GM19239 (cell line): ENCODE measurements at regions not wholly inside any gene's neighbourhood (a gene's known extent, or its start where the extent isn't known, plus 50 kb on each side); places are given as distances from the start of the nearest gene placed in this dataset.
A peak's percentile ranks its signal among the peaks of the same experiment; 100 is the strongest.

Experiments used
- DNase-seq: peaks from one replicate; pipeline ENCODE4 v3.0.0; 2011; ENCODE audit warnings: low spot score; ENCODE audit not compliant: insufficient read length
- FAIRE-seq: peaks from 2 replicates; lab custom pipeline; 2011; peaks lifted over from hg19 to GRCh38; lab: Jason Lieb, UNC

- FAIRE-seq = no peak
- DNase-seq = no peak
These were observed 68.6 kb downstream of the ZNF621 start for GRCh38 chr3:40593351-40593750.

- FAIRE-seq (no peak), DNase-seq (no peak)
These were observed 72.7 kb downstream of the ZNF621 start for GRCh38 chr3:40597441-40597840.

DNA sequence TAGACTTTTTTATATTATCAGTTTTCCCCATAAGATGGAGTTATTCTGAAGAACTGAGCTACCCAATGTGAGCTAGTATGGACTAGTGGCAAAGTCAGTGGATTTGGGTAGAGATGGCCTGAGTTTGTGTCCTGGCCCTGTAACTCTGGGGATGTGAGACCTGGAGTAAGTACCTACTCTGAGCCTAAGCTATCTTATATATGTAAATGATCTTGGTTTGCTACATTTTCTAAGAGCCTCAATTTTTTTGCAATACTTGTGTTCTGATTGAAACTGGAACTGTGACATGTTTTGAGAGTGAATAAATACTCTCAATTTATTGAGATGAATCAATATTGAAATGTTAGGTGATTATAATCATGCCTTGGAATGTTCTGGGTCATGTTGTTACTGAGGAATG lies 73.6 kb downstream of the ZNF621 start:
- DNase-seq (no peak), FAIRE-seq (no peak)

DNA sequence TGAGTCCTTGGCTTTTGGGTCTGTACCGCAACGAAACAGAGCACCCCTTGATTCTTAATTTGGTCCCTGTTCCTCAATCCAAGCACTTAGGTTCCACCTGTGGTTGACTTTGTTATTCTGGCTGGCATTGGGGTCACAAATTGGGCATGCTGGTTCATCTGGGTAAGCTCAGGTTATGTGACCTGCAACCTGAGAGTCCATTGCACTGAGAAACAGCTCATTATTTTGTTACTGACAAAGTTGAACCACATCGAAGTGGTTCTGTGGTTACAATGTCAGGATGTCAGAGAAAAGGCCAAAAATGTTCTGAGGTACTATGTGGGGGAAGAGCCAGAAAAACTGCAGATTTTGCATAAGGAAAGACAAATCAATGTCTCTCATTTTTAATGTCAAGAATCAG lies 74.2 kb downstream of the ZNF621 start:
- DNase-seq = no peak
- FAIRE-seq = no peak

- no peak for DNase-seq
These were observed 78.1 kb downstream of the ZNF621 start for GRCh38 chr3:40602778-40603385.

GRCh38 chr3:40605960-40606359 lies 81.2 kb downstream of the ZNF621 start:
- DNase-seq (no peak), FAIRE-seq (no peak)

More at GRCh38 chr3:40602778-40603385, 78.1 kb downstream of the ZNF621 start:
- no peak for FAIRE-seq

GRCh38 chr3:40608091-40608490 lies 83.3 kb downstream of the ZNF621 start:
- DNase-seq = no peak
- no peak for FAIRE-seq

DNA sequence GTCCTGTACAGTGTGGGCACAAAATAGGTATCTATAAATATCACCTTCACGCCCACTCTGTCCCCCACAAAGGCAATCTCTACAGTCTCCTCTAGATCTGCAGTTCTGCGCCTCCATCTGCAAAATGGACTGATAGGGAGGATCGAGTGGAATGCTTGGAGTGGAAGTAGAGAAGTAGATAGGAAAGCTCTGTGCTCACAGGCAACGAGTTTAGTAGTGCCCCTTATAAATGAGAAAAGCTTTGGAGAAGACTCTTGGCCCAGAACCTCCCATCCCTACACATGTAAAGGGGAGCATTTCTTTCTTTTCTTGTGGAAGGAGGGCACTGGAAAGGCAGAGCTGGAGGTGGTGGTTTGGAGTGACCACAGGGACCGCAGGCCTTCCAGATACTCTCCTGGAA lies 88.5 kb downstream of the ZNF621 start:
- DNase-seq = no peak
- FAIRE-seq = no peak

DNA sequence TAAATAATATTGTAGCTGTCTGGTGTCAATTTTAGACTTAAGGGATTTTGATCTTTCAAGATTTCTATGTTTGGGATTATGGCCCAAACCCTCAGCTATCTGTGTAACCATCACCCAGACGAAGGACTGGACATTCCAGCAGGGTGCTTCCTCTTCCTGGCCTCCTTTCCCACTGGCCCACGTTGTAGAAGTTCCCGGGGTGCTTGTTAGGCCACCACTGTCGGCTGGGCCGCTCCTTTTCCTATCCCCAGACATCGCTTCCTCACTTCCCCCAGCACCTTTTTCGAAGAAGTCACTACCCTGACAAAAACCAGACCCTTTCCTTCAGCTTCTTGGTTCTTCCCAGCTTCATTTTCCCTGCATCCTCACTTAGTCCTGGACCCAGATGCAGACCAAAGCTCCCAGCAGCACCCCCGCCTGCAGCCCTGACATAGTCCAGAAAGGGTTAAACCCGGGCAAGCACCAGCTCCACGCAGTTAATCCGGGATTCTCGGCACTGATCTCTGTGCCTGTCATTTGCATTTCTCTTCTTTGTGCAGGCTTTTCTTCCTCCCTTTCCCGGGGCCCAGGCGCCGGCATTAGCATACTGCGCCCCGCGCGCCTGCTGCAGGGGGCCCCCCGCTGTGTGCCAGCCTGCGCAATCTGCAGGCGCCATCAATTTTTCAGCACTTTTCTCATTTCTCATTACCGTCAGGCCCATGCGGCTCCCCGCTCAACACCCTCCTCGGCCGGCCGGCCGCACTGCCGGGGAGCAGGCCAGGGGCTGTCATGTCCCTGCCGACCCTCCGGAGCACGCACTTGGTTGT lies 90.6 kb downstream of the ZNF621 start:
- DNase-seq (no peak), FAIRE-seq (no peak)

DNA sequence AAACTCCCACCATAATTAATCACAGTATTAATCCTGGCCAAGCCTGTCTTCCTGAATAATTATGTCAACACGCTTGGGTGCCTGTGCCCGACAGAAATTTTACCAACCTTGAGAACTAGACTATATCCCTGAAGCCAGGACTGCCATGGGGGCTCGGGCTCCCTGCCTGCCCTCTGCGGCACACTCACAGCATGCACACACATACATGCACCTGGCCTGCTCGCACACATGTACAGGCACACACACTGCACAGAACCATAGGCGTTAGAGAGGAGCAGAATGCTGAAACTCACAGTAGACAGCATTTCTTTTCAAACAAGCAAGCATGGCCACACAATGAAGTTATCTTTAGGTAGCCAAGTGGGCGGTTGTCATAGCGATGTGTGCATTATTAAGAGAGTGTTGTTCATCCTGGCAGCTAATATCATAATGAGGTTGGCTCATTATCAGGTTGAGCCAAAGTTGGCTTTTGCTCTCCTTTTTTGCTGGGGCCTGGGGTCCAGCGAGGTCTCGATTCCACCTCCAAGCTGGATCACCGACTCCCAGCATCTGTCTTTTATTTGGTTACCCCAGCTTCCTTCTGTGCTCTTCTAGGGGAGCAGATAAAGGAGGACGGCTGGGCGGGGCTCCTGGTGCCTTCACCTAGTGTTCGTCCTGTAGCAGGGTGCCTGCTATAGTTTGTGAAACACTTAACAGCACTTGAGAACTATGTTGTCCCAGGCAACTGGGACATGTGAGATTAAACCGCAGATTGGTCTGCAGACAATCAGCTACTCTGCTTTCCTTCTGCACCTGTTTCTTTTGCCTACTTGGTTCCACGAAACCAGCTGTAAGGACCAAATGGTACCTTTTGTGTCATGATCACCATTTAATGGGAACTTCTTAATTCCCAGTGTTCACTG lies 91.4 kb downstream of the ZNF621 start:
- no peak for DNase-seq

DNA sequence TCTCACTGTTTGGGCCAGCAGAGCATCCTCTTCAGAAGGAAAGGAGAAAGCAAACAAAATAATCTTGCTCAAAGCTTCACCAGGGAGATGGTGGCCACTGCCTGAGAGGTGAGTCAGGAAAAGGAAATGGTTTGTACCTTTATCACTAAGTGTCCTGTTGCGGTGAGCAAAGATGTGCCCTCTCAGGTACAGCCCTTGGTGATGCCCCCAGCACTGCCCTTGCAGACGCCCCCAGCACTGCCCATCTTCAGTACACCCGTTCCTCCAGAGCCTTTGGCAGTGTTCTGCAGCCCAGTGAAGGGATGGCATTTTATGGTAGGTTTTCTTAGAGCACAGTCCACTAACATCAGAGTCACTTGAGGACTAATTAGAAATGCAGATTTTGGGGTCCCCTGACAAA lies 92.3 kb downstream of the ZNF621 start:
- FAIRE-seq = no peak
- DNase-seq = no peak

More for the DNA sequence above, 91.4 kb downstream of the ZNF621 start:
- FAIRE-seq = no peak

DNA sequence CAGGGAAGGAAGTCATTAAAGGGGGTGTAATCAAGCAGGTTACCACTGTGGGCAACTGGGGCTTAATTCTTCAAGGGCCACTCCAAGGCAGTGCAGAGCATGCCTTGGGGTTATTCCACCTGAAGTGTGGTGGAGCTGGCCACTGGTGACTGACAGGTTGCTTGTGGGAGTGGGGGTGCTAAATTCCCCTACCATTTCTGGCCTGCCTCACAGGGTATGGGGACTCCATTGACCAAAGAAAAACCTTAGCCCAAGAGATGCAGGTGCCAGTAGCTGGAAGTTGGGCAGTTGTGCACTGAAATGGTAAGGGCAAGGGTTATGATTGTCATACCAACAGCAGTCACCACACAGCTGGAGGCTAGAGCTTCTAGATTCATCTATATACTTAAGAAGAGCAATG lies 93.4 kb downstream of the ZNF621 start:
- FAIRE-seq = no peak

DNA sequence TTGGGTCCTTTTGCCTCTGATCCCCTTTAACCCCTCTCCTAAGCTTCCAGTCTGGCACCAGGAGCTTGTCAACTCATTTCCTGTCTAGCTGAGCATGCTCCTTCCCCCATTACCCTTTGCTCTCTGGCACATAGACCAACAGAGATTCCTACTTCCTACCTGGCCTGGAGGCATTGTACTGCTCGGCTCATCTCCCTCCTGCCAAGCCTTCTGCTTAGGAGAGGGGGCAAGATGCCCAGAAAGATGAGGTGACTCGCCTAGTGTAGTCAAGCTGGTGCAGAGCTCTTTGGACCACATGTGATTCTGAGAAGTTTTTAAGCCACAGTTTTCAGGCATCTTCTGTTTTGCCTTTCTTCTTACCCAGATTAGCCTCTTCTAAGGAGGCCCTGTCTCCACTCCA lies 95.4 kb downstream of the ZNF621 start:
- no peak for DNase-seq
- no peak for FAIRE-seq

More for the DNA sequence above, 93.4 kb downstream of the ZNF621 start:
- DNase-seq = no peak

DNA sequence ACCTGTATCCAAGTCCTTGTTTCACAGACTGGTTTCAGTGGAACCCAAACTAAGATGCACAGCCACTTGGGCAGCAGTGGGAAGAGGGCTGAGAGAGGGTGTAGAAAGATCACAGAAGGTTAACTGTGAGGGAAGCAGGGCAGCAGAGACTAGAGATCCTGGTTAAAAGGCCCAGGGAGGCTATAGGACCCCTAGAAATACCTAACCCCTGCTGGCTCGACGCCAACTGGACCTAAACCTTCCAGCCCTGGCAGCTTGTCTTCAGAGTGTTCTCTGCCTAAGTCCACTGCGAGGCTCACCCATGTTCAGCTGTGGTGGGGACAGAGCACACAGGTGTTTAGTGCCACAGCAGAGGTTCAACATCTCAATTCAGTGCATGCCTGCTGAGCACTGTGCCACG lies 96.5 kb downstream of the ZNF621 start:
- DNase-seq = no peak
- FAIRE-seq = no peak

- FAIRE-seq (no peak), DNase-seq (peak; percentile 7)
These were observed 98.8 kb downstream of the ZNF621 start for GRCh38 chr3:40623567-40623966.

- FAIRE-seq = no peak
- DNase-seq = no peak
These were observed 99.5 kb downstream of the ZNF621 start for GRCh38 chr3:40624189-40624769.

DNA sequence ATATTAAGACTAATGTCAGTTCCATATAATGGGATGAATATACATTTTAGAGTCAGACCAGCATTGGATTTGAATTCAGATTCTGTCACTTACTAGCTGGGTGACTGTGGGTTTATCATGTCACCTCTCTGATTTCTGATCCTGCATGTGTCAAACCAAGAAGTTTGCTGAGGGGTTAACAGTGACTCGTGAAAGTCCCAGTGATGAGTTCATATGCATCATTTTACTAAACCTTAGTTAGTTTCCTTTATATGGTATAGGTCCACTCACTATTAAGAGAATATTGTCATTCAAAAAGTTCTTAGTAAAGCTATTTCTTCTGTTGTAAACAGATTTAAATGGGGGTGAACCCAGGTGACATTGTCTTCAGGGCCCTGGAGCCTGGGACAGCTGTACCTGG lies 102.3 kb downstream of the ZNF621 start:
- no peak for DNase-seq
- FAIRE-seq = no peak

- FAIRE-seq = no peak
These were observed 104.2 kb downstream of the ZNF621 start for GRCh38 chr3:40628984-40629383.

DNA sequence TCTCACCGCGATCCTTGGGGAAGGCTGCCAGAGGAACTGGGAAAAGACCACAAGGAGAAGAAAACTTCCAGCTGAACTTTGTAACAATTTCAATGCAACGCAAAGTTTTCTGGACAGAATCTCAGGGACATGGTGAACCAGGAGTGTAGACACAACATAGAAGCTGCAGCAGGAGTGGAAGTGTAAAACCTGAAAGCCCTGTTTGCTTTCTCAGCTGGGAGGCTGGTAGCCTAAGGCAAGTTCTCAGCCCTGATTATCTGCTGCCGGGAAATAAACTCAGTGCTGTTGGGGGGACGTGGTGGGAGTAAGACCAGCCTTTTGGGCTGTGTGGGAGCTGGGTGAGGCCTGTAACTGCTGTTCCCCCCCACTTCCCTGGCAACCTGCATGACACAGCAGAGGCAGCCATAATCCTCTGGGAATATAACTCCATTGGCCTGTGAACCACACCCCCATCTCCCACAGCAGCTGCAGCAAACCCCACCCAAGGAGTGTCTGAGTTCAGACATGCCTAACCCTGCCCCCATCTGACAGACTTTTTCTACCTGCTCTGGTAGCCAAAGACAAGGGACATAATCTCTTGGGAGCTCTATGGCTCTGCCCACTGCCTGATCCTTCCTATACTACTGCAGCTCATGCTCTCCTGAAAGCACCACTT lies 106.7 kb downstream of the ZNF621 start:
- FAIRE-seq = no peak
- no peak for DNase-seq

More at GRCh38 chr3:40628984-40629383, 104.2 kb downstream of the ZNF621 start:
- no peak for DNase-seq

DNA sequence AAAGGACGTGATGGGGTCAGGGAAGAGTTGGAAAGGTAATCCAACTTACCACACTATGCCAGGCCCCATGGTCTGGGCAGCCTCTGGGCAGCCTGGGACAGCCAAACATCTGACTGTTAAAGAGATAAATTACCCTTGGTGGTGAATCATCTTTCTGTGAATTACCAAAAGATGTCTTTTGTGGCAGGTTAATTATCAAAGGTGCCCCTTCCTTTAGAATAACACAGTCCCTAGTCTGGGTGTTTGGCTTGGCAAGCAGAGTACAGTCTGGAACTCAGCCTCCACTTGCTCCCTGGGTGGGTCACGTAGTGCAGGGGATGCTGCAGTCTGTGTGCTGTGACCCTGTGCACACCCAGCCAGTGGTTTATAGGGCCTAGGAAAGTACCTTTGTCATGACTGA lies 113.1 kb downstream of the ZNF621 start:
- FAIRE-seq (no peak), DNase-seq (no peak)
